Left colon (tissue), 2 donors: ENCODE measurements at regions not wholly inside any gene's neighbourhood (a gene's known extent, or its start where the extent isn't known, plus 50 kb on each side); places are given as distances from the start of the nearest gene placed in this dataset.
"Not testable (repeated sequence)": the region's sequence is repeated elsewhere in the genome, so short reads cannot be mapped to it uniquely, and the experiment has no call there.

Source experiments
- ATAC-seq: fragments of 200-7000 bp; cut with Tn5 transposase; one replicate; pipeline ENCODE4 v1.9.1; 2020; ENCODE audit warnings: mild to moderate bottlenecking, moderate library complexity
- DNase-seq, 2 donors: peaks; one replicate each; pipeline ENCODE4 v3.0.0-alpha.2; 2020
- intact Hi-C, 2 donors: fragments of 100-400 bp; cut with DNase I in 1 of 2; cut with micrococcal nuclease in 1 of 2; formaldehyde crosslinking; loops; one replicate each; pipeline versions ENCODE4 v1.11.2 to v1.14.0; 2022; cut with DNase I, micrococcal nuclease
- donor health status: DM: no; HTN: no; CAD: no.
- donor health status: DM: yes; HTN: yes; CAD: no.

GRCh38 chr10:56298941-56299340 lies 62.1 kb downstream of the ZWINT start:
- ATAC-seq (no peak), DNase-seq (no peak)
- intact Hi-C loops: no loop called here

GRCh38 chr10:56296618-56297017 lies 64.4 kb downstream of the ZWINT start:
- intact Hi-C loops: no loop called here
- ATAC-seq (no peak), DNase-seq (no peak)

- no peak for ATAC-seq
Observed at GRCh38 chr10:56288403-56288802, 72.7 kb downstream of the ZWINT start.

GRCh38 chr10:56286096-56286495 lies 75.0 kb downstream of the ZWINT start:
- ATAC-seq (no peak), DNase-seq (no peak)
- intact Hi-C loops: no loop called here

More at GRCh38 chr10:56288403-56288802, 72.7 kb downstream of the ZWINT start:
- DNase-seq: no peak
- intact Hi-C loops: no loop called here

- ATAC-seq (no peak), DNase-seq (no peak)
- intact Hi-C loops: no loop called here
Observed at GRCh38 chr10:56279270-56279669, 81.8 kb downstream of the ZWINT start.

GRCh38 chr10:56269181-56269580 lies 91.9 kb downstream of the ZWINT start:
- no peak for ATAC-seq
- DNase-seq: no peak
- intact Hi-C loops: no loop called here

GRCh38 chr10:56266120-56266519 lies 94.9 kb downstream of the ZWINT start:
- ATAC-seq (no peak), DNase-seq (no peak)
- intact Hi-C loops: no loop called here

- DNase-seq (no peak), ATAC-seq (no peak)
- intact Hi-C loops: no loop called here
Observed at GRCh38 chr10:56258991-56259390, 102.1 kb downstream of the ZWINT start.

GRCh38 chr10:56258378-56258777 lies 102.7 kb downstream of the ZWINT start:
- intact Hi-C loops: no loop called here
- ATAC-seq: no peak

GRCh38 chr10:56255298-56255697 lies 105.8 kb downstream of the ZWINT start:
- ATAC-seq (no peak), DNase-seq (no peak)

More at GRCh38 chr10:56258378-56258777, 102.7 kb downstream of the ZWINT start:
- DNase-seq: no peak

GRCh38 chr10:56240471-56240870 lies 120.6 kb downstream of the ZWINT start:
- no peak for DNase-seq
- intact Hi-C loops: no loop called here
- ATAC-seq: no peak

More at GRCh38 chr10:56255298-56255697, 105.8 kb downstream of the ZWINT start:
- intact Hi-C loops: no loop called here

- ATAC-seq (no peak), DNase-seq (no peak)
- intact Hi-C loops: no loop called here
Observed at GRCh38 chr10:56231436-56231835, 129.6 kb downstream of the ZWINT start.

- intact Hi-C loops: no loop called here
- no peak for DNase-seq
- ATAC-seq: no peak
Observed at GRCh38 chr10:56222237-56222636, 138.8 kb downstream of the ZWINT start.

- intact Hi-C loops: no loop called here
- no peak for ATAC-seq
- no peak for DNase-seq
Observed at GRCh38 chr10:56212951-56213350, 148.1 kb downstream of the ZWINT start.

- no peak for DNase-seq
- ATAC-seq: no peak
- intact Hi-C loops: no loop called here
Observed at GRCh38 chr10:56181607-56182006, 179.5 kb downstream of the ZWINT start.

- ATAC-seq (no peak), DNase-seq (no peak)
- intact Hi-C loops: no loop called here
Observed at GRCh38 chr10:56178210-56178609, 182.8 kb downstream of the ZWINT start.

GRCh38 chr10:56155091-56155513 lies 206.0 kb downstream of the ZWINT start:
- DNase-seq, ATAC-seq, intact Hi-C loops: not testable (repeated sequence)

- no peak for ATAC-seq
- intact Hi-C loops: no loop called here
- no peak for DNase-seq
Observed at GRCh38 chr10:56146806-56147205, 214.3 kb downstream of the ZWINT start.

GRCh38 chr10:56142092-56142728 lies 218.8 kb downstream of the ZWINT start:
- no peak for ATAC-seq
- no peak for DNase-seq
- intact Hi-C loops: no loop called here

GRCh38 chr10:56139405-56139804 lies 221.7 kb downstream of the ZWINT start:
- intact Hi-C loops: no loop called here
- no peak for DNase-seq
- no peak for ATAC-seq

GRCh38 chr10:56135828-56136227 lies 225.2 kb downstream of the ZWINT start:
- ATAC-seq (no peak), DNase-seq (no peak)
- intact Hi-C loops: no loop called here
